ENCODE measurements at regions not wholly inside any gene's neighbourhood (a gene's known extent, or its start where the extent isn't known, plus 50 kb on each side); places are given as distances from the start of the nearest gene placed in this dataset.
"Not testable (repeated sequence)": the region's sequence is repeated elsewhere in the genome, so short reads cannot be mapped to it uniquely, and the experiment has no call there.

DNA sequence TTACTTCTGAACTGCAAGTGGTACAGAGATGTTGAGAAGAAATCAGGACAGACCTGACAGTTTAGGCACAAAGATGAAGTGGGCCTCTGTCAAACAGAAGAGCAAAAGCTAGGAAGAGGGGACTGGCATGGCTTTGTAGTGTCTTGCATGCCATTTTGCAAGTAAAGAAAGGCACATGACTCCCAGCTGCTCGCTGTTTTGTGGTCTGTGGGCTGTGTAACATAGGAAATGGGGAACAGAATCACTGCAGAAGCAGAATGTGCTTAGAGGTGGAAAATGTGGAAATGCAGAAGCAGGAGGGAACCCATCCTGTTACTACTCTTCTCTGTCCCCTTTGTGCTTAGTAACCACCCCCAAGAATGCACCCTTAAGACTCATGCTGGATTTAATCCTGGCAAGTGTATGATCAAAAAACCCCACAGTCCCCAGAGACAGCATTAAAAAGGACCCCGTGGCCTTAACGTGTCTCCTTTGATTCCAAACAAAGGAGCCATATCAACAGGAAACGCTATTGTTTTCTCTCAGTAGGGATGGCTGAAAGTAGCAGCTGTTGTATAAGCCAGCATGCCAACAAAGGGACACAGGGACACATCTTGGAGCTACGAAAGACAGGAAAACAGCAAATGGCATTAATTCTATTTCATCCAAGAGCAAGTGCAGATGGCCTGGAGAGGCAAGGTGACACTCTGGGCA is 177.6 kb upstream of the GLRA2 start:
- DNase-seq = no peak

- no peak for DNase-seq
Measured at GRCh38 chrX:14347523-14347922, 181.8 kb upstream of the GLRA2 start.

DNA sequence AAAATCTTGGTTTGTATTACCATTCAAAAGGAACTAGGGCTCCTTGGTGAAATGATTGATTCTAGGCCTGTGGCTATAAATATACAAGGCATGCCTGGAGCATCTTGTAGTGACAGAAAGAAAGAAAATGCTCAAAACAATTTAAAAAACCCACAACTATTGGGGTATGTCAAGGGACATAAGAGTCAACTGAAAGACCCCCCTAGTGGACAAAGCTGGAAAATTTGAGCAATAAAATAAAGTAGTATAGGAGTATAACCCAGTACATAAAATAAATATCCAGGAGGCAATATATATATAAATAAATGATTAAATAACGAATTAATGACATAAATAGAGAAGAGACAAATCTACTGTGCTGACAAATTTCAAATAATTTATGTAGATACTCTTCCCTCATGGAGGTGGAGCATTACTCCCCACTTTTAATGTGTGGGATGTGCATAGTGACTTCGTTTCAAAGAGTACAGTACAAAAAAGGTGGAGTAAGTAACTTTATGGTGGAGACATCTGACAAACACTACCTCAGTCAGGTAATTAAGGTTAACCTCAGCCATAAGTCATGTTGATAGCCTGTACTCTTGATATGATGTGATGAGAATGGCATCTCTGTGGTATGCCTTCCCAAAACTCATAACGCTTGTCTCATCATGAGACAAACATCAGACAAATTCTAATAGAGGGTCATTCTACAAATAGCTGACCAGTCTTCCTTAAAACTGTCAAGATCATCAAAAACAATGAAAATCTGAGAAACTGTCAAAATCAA is 185.0 kb upstream of the GLRA2 start:
- no peak for DNase-seq

DNA sequence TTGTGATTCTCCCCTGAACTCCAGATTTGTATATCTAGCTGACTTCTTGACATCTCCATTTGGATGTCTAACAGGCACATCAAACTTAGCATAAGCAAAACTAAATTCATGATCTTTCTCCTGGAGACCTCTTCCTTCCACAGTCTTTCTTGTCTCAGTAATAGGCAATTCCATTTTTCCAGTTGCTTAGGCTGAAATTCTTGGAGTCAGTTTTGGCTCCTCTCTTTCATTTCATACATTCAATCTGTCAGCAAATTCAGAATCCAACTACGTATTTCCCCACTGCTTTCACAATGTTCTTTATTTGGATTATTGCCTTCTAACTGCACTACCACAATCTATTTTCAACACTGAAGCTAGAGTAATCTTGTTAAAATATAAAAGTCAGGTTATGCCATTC is 219.9 kb upstream of the GLRA2 start:
- no peak for DNase-seq

GRCh38 chrX:14308976-14309375 is 220.4 kb upstream of the GLRA2 start:
- not testable (repeated sequence) for DNase-seq

- DNase-seq = no peak
Measured at GRCh38 chrX:14303891-14304290, 225.4 kb upstream of the GLRA2 start.

GRCh38 chrX:14302561-14302960 is 226.8 kb upstream of the GLRA2 start:
- not testable (repeated sequence) for DNase-seq

- DNase-seq = no peak
Measured at GRCh38 chrX:14300376-14300775, 229.0 kb upstream of the GLRA2 start.

DNA sequence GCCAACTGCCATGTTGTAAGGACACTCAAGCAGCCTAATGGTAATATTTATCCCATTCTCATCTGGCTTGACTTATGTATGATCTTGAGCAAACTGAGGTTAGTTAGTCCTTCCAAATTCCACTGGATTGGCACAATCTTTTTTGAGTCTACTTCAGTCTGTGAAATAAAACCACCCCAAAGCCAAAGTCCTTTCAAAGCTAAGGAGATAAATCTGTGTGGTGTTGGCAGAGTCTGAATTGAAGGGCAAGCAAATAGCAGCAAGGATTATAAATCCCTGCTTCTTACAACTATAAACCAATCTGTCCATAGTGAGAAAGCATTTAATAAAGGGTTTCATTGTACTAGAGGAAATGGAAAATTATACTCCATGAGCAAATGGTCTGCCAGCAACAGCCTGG is 233.9 kb upstream of the GLRA2 start:
- no peak for DNase-seq

GRCh38 chrX:14291666-14292500 is 237.5 kb upstream of the GLRA2 start:
- no peak for DNase-seq

DNA sequence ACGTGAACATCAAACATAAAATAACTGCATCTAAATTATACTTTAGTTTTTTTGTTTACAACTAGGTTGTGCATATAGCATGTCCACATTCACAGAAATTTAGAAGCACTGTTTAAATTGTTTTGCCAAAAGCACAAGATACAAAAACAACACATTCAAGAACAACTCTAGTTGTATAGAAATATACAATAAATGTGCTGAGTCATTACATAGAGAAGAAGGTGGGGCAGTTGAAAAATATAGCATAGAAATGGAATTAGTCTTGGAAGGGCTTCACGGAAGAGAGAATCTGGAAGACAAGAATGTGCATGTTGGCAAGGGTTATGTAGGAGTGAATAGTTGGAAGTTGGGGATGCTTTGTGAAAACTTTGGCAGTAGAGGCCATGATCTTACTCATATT is 239.0 kb upstream of the GLRA2 start:
- DNase-seq = no peak

- DNase-seq = peak in 3 of 56 donors; percentile 0 to 1 (median 0)
Measured at GRCh38 chrX:14274691-14275090, 245.0 kb upstream of the GEMIN8 start.

GRCh38 chrX:14267216-14267615 is 237.5 kb upstream of the GEMIN8 start:
- DNase-seq = no peak

DNA sequence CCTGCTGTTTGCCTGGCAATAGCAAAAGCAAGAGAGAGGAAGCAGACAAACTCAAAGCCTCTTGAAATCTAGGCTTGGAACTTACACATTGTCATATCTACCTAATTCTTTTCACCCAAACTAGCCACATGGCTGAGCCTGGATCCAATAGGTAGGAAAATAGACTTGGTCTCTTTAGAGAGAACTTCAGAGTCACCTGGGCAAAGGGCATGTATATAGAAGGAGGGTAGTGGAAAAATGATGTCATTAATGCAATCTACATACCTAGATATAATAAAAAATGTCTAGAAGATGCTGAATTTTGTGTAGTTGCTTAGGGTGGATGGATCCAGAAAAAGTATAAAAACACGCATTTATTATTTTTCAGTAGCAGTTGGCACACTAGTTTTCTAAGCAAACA is 237.0 kb upstream of the GEMIN8 start:
- DNase-seq = no peak

GRCh38 chrX:14243823-14244222 is 214.1 kb upstream of the GEMIN8 start:
- no peak for DNase-seq

GRCh38 chrX:14235004-14235403 is 205.3 kb upstream of the GEMIN8 start:
- DNase-seq = no peak

DNA sequence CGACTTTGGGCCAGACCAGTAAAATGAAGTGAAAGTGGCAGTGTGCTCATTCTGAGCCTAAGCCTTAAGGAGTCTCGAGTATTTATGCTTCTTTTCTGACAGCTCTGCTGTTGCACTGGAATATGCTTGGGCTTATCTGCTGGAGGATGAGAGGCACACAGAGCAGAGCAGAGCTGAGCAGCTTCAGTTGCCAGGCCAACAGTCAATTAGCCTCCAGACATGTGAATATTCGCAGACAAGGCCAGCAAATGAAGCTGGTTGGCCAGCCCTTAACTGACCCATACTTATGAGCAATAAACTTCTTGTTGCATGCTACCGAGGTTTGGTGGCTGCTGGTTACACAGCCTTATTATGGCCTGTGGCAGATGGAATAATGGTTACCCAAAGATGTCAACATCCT is 203.0 kb upstream of the GEMIN8 start:
- DNase-seq = no peak

- no peak for DNase-seq
Measured at GRCh38 chrX:14228611-14229010, 198.9 kb upstream of the GEMIN8 start.

- DNase-seq = no peak
Measured at GRCh38 chrX:14220386-14220944, 190.8 kb upstream of the GEMIN8 start.

- no peak for DNase-seq
Measured at GRCh38 chrX:14209034-14209433, 179.3 kb upstream of the GEMIN8 start.

GRCh38 chrX:14194711-14195110 is 165.0 kb upstream of the GEMIN8 start:
- no peak for DNase-seq

DNA sequence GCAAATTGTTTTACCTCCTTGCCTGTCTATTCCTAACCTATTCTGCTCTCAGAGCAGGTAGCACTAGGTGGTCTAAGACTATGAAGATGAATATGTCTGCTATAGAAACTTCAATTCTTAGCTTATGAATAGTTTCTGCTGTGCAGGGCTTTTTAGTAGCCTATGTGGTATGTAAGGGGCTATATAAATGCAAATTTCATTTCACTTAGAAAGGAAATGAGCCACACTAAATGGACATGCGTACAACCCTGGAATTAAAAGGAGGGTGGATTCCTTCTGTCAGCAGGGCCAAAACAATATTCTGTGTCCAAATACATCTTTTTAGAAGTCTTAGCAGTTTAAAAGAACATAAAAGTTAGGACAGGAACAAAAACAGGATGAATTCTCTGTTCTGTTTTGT is 163.9 kb upstream of the GEMIN8 start:
- no peak for DNase-seq

Data from nucleus accumbens (tissue), 56 donors.